ENCODE measurements at regions not wholly inside any gene's neighbourhood (a gene's known extent, or its start where the extent isn't known, plus 50 kb on each side); places are given as distances from the start of the nearest gene placed in this dataset.

DNA sequence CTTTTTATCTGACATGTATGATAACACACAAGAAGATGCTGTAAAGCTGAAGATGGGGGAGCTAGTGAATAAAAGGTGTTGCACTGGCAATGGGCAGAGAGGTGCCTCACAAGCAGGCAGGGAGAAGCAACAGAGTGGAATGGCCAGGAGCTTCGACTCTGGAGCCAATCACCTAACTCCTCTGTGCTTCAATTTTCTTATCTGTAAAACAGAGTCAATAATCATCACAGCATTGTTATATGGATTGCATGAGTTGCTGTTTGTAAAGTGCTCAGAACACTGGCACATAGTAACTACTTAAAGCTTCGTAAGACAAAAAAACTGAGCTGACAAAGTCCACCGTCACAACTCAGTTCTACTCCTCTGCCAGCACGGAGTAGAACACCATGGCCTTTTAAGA is 254.2 kb upstream of the POM121L12 start:
- no peak for TF ChIP-seq EP300 (IDR thresholded peaks at IDR 0.05; ENCODE audit: low read depth)
- TF ChIP-seq POLR2AphosphoS5 (IDR thresholded peaks at IDR 0.05): no peak
- TF ChIP-seq POLR2A (IDR thresholded peaks at IDR 0.05): no peak
- Histone ChIP-seq H3K27me3 (no peaks in the 10 kb centered on the region), H3K9me3 (no peaks in the 10 kb centered on the region), H3K27ac (peak overlapping the region in 3 of 4 donors; percentile 46 to 59 (median 54)), H3K4me1 (peaks cover 0 to 13% (median 0%) of the 10 kb centered on the region in 4 donors), H3K4me3 (no peak overlapping the region), H3K36me3 (no peaks in the 10 kb centered on the region)
- intact Hi-C loops (cut with DNase I; ENCODE audit: low total_unique reads) (no loop called here), in situ Hi-C loops (cut with MboI; ENCODE audit: low pct_ligation_motif_present in 1 of 4, low pct_unique_long_range_greater_than_20kb in 1 of 4, low sequenced_read_pairs in 3 of 4) (no loop called here)
- WGBS, 2 donors (ENCODE audit: low coverage in 1 of 2): 51 to 60% methylated on average over 1 to 4 of the region's 4 CpGs
- peak; percentile 39 for DNase-seq

DNA sequence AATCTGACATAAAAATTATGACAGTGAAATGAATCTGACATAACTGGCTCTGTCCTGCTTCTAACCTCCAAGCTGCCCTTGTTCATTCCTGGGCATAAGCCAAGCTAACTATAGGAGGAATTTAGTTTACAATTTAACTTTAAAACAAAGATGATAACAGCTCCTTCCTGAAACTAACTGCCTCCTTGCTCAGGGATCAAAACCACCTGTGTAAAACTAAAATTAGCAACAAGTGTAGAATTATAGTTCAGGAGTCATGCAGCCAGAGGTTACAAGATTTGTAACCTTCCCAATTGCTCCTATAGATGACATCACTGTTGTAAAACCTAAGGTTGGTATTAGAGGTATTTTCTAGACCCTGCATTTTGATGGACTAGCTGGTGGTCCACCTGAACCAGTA is 256.4 kb upstream of the POM121L12 start:
- H3K9me3 ChIP-seq: no peaks in the 10 kb centered on the region
- no peaks in the 10 kb centered on the region for H3K36me3 ChIP-seq
- intact Hi-C loops (cut with DNase I; ENCODE audit: low total_unique reads) (no loop called here), in situ Hi-C loops (cut with MboI; ENCODE audit: low pct_ligation_motif_present in 1 of 4, low pct_unique_long_range_greater_than_20kb in 1 of 4, low sequenced_read_pairs in 3 of 4) (no loop called here)
- no peak overlapping the region for H3K4me3 ChIP-seq
- no peaks in the 10 kb centered on the region for H3K27me3 ChIP-seq
- DNase-seq: no peak
- H3K4me1 ChIP-seq: peaks cover 0 to 13% (median 0%) of the 10 kb centered on the region in 4 donors
- peak overlapping the region; percentile 8 to 37 (median 28) for H3K27ac ChIP-seq
- no peak for TF ChIP-seq EP300 (IDR thresholded peaks at IDR 0.05; ENCODE audit: low read depth)
- TF ChIP-seq POLR2AphosphoS5 (IDR thresholded peaks at IDR 0.05): no peak
- TF ChIP-seq, protein P1, sequence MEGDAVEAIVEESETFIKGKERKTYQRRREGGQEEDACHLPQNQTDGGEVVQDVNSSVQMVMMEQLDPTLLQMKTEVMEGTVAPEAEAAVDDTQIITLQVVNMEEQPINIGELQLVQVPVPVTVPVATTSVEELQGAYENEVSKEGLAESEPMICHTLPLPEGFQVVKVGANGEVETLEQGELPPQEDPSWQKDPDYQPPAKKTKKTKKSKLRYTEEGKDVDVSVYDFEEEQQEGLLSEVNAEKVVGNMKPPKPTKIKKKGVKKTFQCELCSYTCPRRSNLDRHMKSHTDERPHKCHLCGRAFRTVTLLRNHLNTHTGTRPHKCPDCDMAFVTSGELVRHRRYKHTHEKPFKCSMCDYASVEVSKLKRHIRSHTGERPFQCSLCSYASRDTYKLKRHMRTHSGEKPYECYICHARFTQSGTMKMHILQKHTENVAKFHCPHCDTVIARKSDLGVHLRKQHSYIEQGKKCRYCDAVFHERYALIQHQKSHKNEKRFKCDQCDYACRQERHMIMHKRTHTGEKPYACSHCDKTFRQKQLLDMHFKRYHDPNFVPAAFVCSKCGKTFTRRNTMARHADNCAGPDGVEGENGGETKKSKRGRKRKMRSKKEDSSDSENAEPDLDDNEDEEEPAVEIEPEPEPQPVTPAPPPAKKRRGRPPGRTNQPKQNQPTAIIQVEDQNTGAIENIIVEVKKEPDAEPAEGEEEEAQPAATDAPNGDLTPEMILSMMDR (IDR thresholded peaks at IDR 0.05): no peak
- TF ChIP-seq POLR2A (IDR thresholded peaks at IDR 0.05): no peak

DNA sequence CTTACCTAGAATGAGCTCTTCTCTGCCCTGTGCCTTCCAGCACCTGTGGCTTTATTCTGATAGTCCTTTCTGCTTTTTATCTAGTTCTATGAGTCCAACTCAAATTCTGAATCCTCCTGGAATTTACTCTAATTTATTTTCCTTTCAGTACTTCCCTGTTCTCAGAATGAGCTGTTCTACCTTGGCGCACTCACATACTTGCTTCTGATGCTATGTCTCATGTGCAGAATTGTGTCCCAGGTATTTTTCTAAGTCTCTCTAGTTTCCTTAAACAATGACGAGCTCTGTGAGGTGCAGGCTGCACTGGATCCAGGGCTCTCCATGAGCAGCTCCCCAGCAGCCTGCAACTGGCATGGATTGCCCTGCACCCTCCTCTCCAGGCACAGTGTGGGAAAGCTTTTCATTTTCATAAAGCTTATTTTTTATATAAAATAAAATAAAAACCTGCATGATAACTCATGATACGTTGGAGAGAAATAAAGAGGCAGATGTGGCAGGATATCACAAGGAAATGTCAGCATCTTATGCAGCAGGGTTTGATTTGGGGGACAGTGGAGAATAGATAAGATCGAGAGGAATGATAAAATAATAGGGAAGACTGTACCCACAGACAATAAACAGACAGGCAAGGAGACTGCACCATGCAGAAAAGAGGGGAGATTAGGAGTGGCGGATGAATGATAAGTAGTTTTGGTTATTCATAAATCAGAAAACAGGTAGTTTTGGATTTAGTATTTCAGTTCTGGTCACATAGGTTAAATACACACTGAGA is 258.2 kb upstream of the POM121L12 start:
- WGBS, 2 donors (ENCODE audit: low coverage in 1 of 2): 59 to 61% methylated on average over 5 of the region's 5 CpGs
- no peaks in the 10 kb centered on the region for H3K27me3 ChIP-seq
- in situ Hi-C loops (cut with MboI; ENCODE audit: low pct_ligation_motif_present in 1 of 4, low pct_unique_long_range_greater_than_20kb in 1 of 4, low sequenced_read_pairs in 3 of 4): no loop called here
- H3K27ac ChIP-seq: no peak overlapping the region
- H3K36me3 ChIP-seq: no peaks in the 10 kb centered on the region
- no peak overlapping the region for H3K4me3 ChIP-seq
- H3K9me3 ChIP-seq: no peaks in the 10 kb centered on the region
- peaks cover 0 to 13% (median 0%) of the 10 kb centered on the region in 4 donors for H3K4me1 ChIP-seq
- intact Hi-C loops (cut with DNase I; ENCODE audit: low total_unique reads): no loop called here
- DNase-seq: no peak
- TF ChIP-seq POLR2A (IDR thresholded peaks at IDR 0.05) (no peak), EP300 (IDR thresholded peaks at IDR 0.05; ENCODE audit: low read depth) (no peak), POLR2AphosphoS5 (IDR thresholded peaks at IDR 0.05) (no peak)
- TF ChIP-seq, protein P1 (IDR thresholded peaks at IDR 0.05): no peak

DNA sequence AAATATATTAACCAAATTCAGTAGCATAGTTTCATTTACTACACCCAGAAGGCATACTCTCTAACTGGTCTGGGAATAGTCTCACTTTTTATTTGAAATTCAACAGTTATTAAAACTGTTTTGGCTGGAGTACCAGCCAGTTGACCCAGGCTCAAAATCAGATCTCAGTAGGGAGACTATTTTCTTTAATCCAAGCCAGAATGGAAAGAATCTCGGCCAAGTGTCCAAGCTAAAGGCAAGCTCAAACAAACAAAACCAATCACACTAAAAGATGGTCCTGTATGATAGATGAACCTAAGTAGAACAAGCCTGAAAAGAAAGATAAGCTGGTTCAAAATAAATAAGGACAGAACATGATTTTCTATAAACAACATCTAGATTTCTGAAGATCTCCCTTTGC is 259.6 kb upstream of the POM121L12 start:
- no peak overlapping the region for H3K27ac ChIP-seq
- no peak for DNase-seq
- WGBS, 2 donors (ENCODE audit: low coverage in 1 of 2): 76 to 89% methylated on average over 1 of the region's 1 CpG

More for the DNA sequence above, 259.6 kb upstream of the POM121L12 start:
- no peaks in the 10 kb centered on the region for H3K36me3 ChIP-seq
- no peaks in the 10 kb centered on the region for H3K27me3 ChIP-seq
- H3K4me1 ChIP-seq: peaks cover 0 to 13% (median 0%) of the 10 kb centered on the region in 4 donors
- H3K9me3 ChIP-seq: no peaks in the 10 kb centered on the region
- H3K4me3 ChIP-seq: no peak overlapping the region
- intact Hi-C loops (cut with DNase I; ENCODE audit: low total_unique reads): no loop called here
- TF ChIP-seq POLR2A (IDR thresholded peaks at IDR 0.05) (no peak), POLR2AphosphoS5 (IDR thresholded peaks at IDR 0.05) (no peak), EP300 (IDR thresholded peaks at IDR 0.05; ENCODE audit: low read depth) (no peak)
- TF ChIP-seq, protein P1 (IDR thresholded peaks at IDR 0.05): no peak
- in situ Hi-C loops (cut with MboI; ENCODE audit: low pct_ligation_motif_present in 1 of 4, low pct_unique_long_range_greater_than_20kb in 1 of 4, low sequenced_read_pairs in 3 of 4): no loop called here
